ENCODE measurements at regions not wholly inside any gene's neighbourhood (a gene's known extent, or its start where the extent isn't known, plus 50 kb on each side); places are given as distances from the start of the nearest gene placed in this dataset.
A peak's percentile ranks its signal among the peaks of the same experiment; 100 is the strongest.
"Not testable (repeated sequence)": the region's sequence is repeated elsewhere in the genome, so short reads cannot be mapped to it uniquely, and the experiment has no call there.

GRCh38 chr18:79596446-79597175 is 83.0 kb upstream of the CTDP1 start:
- no peak for DNase-seq

- DNase-seq, result no peak
Observed at GRCh38 chr18:79597176-79597830, 82.3 kb upstream of the CTDP1 start.

- DNase-seq, result no peak
Observed at GRCh38 chr18:79597831-79598632, 81.6 kb upstream of the CTDP1 start.

DNA sequence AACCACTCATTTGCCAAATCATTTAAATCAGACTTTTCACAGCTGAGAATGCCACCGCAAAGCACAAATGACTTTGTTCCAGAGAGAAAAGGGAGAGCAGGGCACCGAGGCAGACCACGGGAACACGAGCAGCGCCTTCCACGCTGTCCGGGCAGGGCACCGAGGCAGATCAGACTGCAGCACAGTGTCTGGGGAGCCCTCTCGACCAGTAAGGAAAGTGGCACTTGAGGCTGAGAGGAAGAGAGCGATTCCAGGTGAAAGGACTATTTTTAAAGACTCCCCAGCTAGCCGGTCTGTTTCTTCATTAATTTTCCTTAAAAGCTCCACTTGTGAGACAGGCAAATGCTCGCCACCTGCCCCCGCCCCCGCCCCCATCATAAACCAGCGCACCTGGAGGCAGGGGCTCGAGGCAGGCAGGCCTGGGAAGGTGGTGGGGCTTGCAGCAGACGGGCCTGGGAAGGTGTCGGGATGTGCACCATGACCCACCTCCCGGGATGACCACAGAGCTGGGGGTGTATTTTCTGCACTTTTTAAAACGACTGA is 80.9 kb upstream of the CTDP1 start:
- peak; percentile 19 for DNase-seq

DNA sequence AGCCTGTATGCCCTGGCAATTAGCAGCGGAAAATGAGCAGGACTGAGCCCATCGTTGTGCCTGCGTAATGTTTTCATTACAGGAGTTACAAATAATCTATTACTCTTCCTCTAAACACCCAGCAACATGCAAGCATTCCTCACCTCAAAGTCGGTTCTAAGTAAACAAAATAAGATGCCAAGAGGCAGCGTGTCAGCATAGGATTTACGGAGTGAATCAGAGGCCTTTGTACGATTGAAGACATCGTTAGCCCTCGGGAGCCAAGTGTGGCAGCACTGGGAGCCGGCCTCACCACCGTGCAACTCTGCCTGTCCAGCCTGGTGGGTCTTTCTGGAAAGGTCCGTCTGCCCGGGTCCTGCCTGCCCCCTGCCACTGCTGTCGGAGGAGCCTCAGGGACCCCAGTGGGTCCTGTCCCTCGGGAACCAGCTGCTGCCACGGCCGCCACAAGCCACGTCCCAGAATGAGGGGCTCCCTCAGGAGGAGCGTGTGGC is 80.1 kb upstream of the CTDP1 start:
- no peak for DNase-seq

DNA sequence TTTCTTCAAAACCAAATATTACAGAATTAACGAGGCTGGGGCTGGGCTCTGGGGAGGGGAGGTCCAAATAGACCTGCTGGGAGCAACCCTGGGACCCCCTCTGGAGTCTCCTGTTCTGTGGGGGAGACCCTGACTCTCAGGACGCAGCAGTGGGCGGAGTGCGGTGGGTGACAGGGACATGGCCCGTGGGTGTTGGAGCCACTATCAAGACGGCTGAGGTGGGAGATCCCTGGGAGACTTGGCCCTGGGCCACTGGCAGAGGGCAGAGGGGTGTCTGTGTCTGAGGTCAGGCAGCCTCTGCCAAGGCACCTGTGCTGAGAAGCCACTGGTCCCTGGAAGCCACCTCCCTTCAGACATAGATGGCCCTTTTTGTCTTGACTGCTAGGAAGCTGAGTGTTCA is 79.5 kb upstream of the CTDP1 start:
- no peak for DNase-seq

GRCh38 chr18:79600596-79600995 is 79.0 kb upstream of the CTDP1 start:
- DNase-seq, result no peak

DNA sequence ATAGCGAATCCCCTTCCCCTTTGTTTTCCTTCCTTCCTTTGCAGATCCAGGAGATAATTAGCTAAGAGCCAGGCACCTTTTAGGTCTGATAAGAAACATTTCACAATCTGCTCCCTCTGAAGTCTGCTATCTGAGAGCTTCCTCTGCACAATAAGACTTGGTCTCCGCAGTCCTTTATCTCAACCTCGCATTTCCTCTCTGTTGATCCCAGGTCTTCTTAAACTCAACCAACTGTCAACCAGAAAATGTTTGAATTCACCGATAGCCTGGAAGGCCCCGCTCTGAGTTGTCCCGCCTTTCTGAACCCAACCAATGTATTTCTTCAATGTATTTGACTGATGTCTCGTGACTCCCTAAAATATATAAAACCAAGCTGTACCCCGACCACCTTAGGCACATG is 78.4 kb upstream of the CTDP1 start:
- no peak for DNase-seq

DNA sequence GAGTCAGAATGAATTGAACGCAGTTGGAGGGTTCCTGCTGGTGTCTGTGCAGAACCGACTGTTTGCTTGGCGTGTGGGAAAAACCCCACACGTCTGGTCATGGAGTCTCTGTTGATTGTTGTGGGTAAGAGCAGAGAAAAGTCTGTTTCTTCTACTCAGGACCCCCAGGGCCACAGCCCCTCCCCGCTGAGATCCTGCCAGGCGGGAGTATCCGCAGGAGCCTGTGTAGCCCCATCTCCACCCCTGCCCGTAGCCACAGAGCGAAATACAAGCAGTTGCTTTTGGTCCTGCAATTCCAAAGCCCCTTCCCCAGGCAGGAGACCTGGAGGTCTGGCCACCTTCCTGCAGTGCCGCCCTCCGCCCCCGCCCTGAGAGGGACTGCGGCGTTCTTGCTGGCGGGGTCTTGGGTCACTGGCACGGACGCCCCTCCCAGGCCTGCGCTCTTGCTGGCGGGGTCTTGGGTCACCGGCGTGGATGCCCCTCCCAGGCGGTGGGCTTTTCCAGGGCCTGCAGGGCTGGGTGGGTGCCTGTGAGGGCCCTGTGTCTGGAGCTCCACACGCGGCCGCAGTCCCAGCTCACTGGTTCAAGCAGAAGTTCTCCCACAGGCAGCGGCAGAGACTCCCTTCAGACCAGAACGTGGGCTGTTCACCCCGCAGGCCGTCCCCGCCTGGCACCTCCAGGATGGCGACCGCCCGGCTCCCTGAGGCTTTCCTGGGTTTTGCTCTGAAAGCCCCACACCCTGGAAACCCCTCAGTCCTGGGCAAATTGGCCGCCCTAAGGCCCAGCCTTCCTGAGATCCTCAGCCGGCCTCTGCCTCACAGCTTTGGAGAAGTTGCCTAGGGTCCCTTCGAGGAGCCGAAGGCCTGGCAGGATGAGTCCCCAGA is 76.0 kb upstream of the CTDP1 start:
- DNase-seq, result no peak

DNA sequence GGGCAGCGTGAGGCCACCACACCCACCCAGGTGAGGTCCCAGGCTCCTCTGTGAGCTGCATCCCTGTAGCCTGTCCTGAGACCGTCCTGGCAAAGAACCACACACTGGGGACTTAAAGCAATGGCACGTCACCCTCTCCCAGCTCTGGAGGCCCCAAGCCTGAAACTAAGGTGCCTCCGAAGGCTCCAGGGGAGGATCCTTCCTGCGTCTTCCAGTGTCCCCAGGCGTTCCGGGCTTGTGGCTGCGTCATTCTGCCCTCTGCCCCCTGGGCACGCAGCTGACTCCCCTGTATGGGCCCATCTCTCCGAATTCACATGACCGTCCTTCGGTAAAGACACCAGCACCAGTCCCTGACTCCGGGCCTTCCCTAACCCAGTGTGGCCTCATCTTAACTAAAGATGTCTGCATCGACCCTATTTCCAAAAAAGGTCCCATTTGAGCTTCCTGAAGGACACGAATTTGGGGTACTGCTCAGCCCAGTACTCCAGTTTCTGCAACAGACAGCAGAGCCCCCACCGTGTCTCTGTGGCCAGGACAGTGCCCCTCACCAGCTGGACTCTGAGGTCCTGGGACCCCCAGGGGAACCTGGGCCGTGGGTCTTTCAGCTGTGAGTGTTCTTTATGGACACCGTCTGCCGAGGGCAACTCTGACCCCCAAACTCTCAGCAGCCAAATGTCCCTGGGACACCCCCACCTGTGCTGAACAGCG is 75.2 kb upstream of the CTDP1 start:
- DNase-seq, result no peak

DNA sequence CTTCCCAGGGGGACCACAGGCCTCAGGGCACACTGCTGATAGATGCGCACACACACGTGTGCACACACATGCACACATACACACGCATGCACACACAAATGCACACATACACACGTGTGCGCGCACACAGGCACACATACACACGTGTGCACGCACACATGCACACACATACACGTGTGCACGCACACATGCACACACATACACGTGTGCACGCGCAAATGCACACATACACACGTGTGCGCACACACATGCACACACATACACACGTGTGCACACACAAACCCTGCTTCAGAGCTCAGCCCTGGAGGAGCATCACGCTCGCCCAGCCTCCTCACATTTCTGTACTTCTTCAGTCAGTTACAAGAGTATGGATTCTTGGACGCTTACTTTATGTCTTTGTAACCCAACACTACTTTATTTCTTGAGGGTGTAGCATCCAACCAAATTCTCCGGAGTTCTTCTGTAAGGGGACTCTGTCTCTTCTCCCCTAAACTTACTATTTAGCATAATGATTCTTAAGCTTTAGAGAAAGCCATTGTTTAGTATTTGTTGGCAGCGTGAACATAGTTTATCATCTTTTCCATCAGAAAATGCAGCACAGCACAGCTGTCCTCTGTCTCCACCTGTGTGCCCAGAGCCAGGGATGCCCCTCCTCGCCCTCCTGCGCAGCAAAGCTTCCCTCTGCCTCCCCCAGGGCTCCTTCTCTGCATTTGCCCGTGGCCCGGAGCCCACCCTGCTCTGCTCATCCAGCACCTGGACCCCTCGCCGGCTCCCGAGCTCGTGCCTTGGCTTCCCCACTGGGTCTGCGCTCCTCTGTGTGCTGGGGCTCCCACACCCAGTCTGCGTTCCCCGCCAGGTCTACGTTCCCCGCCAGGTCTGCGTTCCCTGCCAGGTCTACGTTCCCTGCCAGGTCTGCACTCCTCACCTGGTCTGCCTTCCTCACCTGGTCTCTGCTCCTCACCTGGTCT is 74.4 kb upstream of the CTDP1 start:
- DNase-seq, result no peak

DNA sequence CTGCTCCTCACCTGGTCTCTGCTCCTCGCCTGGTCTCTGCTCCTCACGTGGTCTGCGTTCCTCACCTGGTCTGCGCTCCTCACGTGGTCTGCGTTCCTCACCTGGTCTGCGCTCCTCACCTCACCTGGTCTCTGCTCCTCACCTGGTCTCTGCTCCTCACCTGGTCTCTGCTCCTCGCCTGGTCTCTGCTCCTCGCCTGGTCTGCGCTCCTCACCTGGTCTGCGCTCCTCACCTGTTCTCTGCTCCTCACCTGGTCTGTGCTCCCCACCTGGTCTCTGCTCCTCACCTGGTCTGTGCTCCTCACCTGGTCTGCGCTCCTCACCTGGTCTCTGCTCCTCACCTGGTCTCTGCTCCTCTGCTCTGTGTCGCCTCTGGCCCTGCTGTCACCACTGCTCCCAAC is 73.5 kb upstream of the CTDP1 start:
- DNase-seq, result not testable (repeated sequence)

GRCh38 chr18:79606621-79607331 is 72.8 kb upstream of the CTDP1 start:
- DNase-seq, result no peak

GRCh38 chr18:79607361-79607952 is 72.1 kb upstream of the CTDP1 start:
- DNase-seq, result no peak

DNA sequence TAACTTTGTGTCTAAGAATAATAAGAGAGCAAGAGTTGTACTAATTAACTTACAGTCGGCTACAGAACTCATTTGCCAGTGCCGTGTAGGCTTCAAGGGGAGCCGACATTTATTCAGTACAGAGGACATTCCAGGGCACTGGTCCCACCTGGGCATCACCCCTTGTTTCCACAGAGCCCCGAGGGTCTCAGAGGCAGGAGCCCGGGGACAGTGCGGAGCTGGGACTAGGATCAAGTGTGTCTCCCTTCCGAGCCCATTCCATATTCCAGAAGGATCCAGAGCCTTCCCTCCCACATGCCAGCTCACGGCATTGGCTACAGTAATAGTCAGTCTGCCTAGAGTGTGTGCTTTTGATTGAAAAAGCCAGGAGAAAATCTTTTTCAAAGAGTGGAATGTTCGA is 71.5 kb upstream of the CTDP1 start:
- no peak for DNase-seq

- DNase-seq, result no peak
Observed at GRCh38 chr18:79608535-79608934, 71.1 kb upstream of the CTDP1 start.

GRCh38 chr18:79608999-79609461 is 70.6 kb upstream of the CTDP1 start:
- no peak for DNase-seq

GRCh38 chr18:79609841-79610281 is 69.7 kb upstream of the CTDP1 start:
- DNase-seq, result no peak

- DNase-seq, result no peak
Observed at GRCh38 chr18:79610461-79611039, 69.1 kb upstream of the CTDP1 start.
